Neural cell (in vitro differentiated cells): ENCODE measurements at regions not wholly inside any gene's neighbourhood (a gene's known extent, or its start where the extent isn't known, plus 50 kb on each side); places are given as distances from the start of the nearest gene placed in this dataset.

Experiments
- H2AFZ ChIP-seq: fragments of 200-600, 300-800 bp; sonication (generic), shearing (Covaris generic); 2 replicates; pipeline ENCODE4 v1.6.0; 2014; ENCODE audit warnings: low read depth, mild to moderate bottlenecking, antibody characterized with exemption, low read length, moderate library complexity
- H3F3A ChIP-seq: fragments of 200-600 bp; shearing (Covaris generic); 2 replicates; pipeline ENCODE4 v1.6.1; 2016; ENCODE audit warnings: mild to moderate bottlenecking, moderate library complexity, mixed read lengths, antibody characterized with exemption, low read length; ENCODE audit not compliant: insufficient read depth, poor library complexity, severe bottlenecking
- H3K27ac ChIP-seq: fragments of 200-600, 300-800 bp; sonication (generic), shearing (Covaris generic); 2 replicates; pipeline ENCODE4 v1.5.1; 2014; ENCODE audit warnings: mild to moderate bottlenecking, low read length, moderate library complexity
- H3K27me3 ChIP-seq: fragments of 300-800, 200-600 bp; sonication (generic), shearing (Covaris generic); 2 replicates; pipeline ENCODE4 v1.6.0; 2014; ENCODE audit warnings: mild to moderate bottlenecking, low read depth, low read length, moderate library complexity; ENCODE audit not compliant: insufficient read depth
- H3K36me3 ChIP-seq: fragments of 300-800, 200-600 bp; sonication (generic), shearing (Covaris generic); 2 replicates; pipeline ENCODE4 v1.5.1; 2014; ENCODE audit warnings: mild to moderate bottlenecking, antibody characterized with exemption, low read length, moderate library complexity; ENCODE audit not compliant: insufficient read depth
- H3K4me2 ChIP-seq: fragments of 300-800, 200-600 bp; sonication (generic), shearing (Covaris generic); 2 replicates; pipeline ENCODE4 v1.6.0; 2014; ENCODE audit warnings: mild to moderate bottlenecking, low read length
- H3K4me3 ChIP-seq: fragments of 300-800, 200-600 bp; sonication (generic), shearing (Covaris generic); 2 replicates; pipeline ENCODE4 v1.5.1; 2014; ENCODE audit warnings: mild to moderate bottlenecking, low read length, moderate library complexity
- H3K79me2 ChIP-seq: fragments of 200-600 bp; shearing (Covaris generic); replicated peaks from 2 replicates; pipeline ENCODE4 v1.6.0; 2014; ENCODE audit warnings: mild to moderate bottlenecking, low read length, moderate library complexity; ENCODE audit not compliant: insufficient read depth
- H3K9ac ChIP-seq: fragments of 300-800, 200-600 bp; sonication (generic), shearing (Covaris generic); 2 replicates; pipeline ENCODE4 v1.6.1; 2016; ENCODE audit warnings: mild to moderate bottlenecking, low read length, mixed read lengths
- H3K9me2 ChIP-seq: fragments of 200-600 bp; shearing (Covaris generic); 2 replicates; pipeline ENCODE4 v1.6.1; 2016; ENCODE audit warnings: mild to moderate bottlenecking, low read length, mixed read lengths; ENCODE audit not compliant: insufficient read depth
- H3K9me3 ChIP-seq: fragments of 200-600, 300-800 bp; sonication (generic), shearing (Covaris generic); 2 replicates; pipeline ENCODE4 v1.6.1; 2016; ENCODE audit warnings: mild to moderate bottlenecking, mixed run types, low read length, moderate library complexity, mixed read lengths
- H4K20me1 ChIP-seq: fragments of 200-600 bp; shearing (Covaris generic); 2 replicates; pipeline ENCODE4 v1.6.1; 2016; ENCODE audit warnings: mild to moderate bottlenecking, mixed run types; ENCODE audit not compliant: insufficient read depth
- CTCF ChIP-seq: fragments of 450-650 bp; IDR thresholded peaks from 2 replicates; pipeline ENCODE4 v1.5.1; 2014; ENCODE audit warnings: antibody characterized with exemption, mild to moderate bottlenecking, moderate library complexity; ENCODE audit not compliant: poor library complexity, severe bottlenecking
- EP300 ChIP-seq: fragments of 450-650 bp; conservative IDR thresholded peaks from 2 replicates; pipeline ENCODE4 v1.6.1; 2014; ENCODE audit warnings: antibody characterized with exemption, mild to moderate bottlenecking, moderate library complexity; ENCODE audit not compliant: poor library complexity, severe bottlenecking
- EZH2 ChIP-seq: fragments of 200-600, 300-800 bp; shearing (Covaris generic), sonication (generic); IDR thresholded peaks from 2 replicates; pipeline ENCODE4 v1.6.1; 2014; ENCODE audit warnings: antibody characterized with exemption, low read length, borderline replicate concordance, mild to moderate bottlenecking; ENCODE audit not compliant: insufficient read depth, poor library complexity, severe bottlenecking
- MXI1 ChIP-seq: fragments of 450-650 bp; conservative IDR thresholded peaks from 2 replicates; pipeline ENCODE4 v1.6.1; 2014; ENCODE audit warnings: antibody characterized with exemption, mild to moderate bottlenecking; ENCODE audit not compliant: poor library complexity, severe bottlenecking
- POLR2AphosphoS5 ChIP-seq: IDR thresholded peaks from 2 replicates; pipeline ENCODE4 v1.6.1; 2012
- RAD21 ChIP-seq: fragments of 450-650 bp; conservative IDR thresholded peaks from 2 replicates; pipeline ENCODE4 v1.6.1; 2014; ENCODE audit warnings: antibody characterized with exemption, mild to moderate bottlenecking, moderate library complexity
- REST ChIP-seq: IDR thresholded peaks from 2 replicates; pipeline ENCODE4 v1.6.1; 2012; ENCODE audit warnings: borderline replicate concordance
- SMC3 ChIP-seq: fragments of 450-650 bp; conservative IDR thresholded peaks from 2 replicates; pipeline ENCODE4 v1.6.1; 2014; ENCODE audit warnings: antibody characterized with exemption, mild to moderate bottlenecking, moderate library complexity; ENCODE audit not compliant: poor library complexity
- TAF1 ChIP-seq: IDR thresholded peaks from 2 replicates; pipeline ENCODE4 v1.6.1; 2012; ENCODE audit warnings: low read depth

- Histone ChIP-seq H3K9me2 (no peaks in the 10 kb centered on the region), H3K4me3 (peak overlapping the region; percentile 8), H3K36me3 (no peaks in the 10 kb centered on the region), H3K27ac (peak overlapping the region; percentile 11), H3K9ac (no peak overlapping the region), H3K79me2 (no peaks in the 10 kb centered on the region), H2AFZ (no peak overlapping the region), H3K9me3 (no peaks in the 10 kb centered on the region), H3F3A (no peaks in the 10 kb centered on the region), H3K27me3 (no peaks in the 10 kb centered on the region), H3K4me2 (no peak overlapping the region), H4K20me1 (no peaks in the 10 kb centered on the region)
- no peak for TF ChIP-seq MXI1
- TF ChIP-seq POLR2AphosphoS5, result peak; percentile 58
- peak; percentile 29 for TF ChIP-seq EP300
These were observed 555.3 kb upstream of the CELF2 start for GRCh38 chr10:10462151-10462941.

GRCh38 chr10:10471758-10472157 lies 545.9 kb upstream of the CELF2 start:
- H3K4me3 ChIP-seq, result no peak overlapping the region
- H3K4me2 ChIP-seq, result no peak overlapping the region
- no peaks in the 10 kb centered on the region for H3F3A ChIP-seq
- H3K9ac ChIP-seq, result no peak overlapping the region
- no peaks in the 10 kb centered on the region for H4K20me1 ChIP-seq
- TF ChIP-seq SMC3, result no peak
- TF ChIP-seq REST, result no peak
- no peak for TF ChIP-seq EZH2
- no peak for TF ChIP-seq TAF1
- no peak for TF ChIP-seq MXI1
- no peak for TF ChIP-seq RAD21
- no peaks in the 10 kb centered on the region for H3K9me2 ChIP-seq
- no peak overlapping the region for H2AFZ ChIP-seq
- H3K36me3 ChIP-seq, result no peaks in the 10 kb centered on the region
- no peaks in the 10 kb centered on the region for H3K79me2 ChIP-seq
- H3K9me3 ChIP-seq, result no peaks in the 10 kb centered on the region
- H3K27ac ChIP-seq, result no peak overlapping the region
- H3K27me3 ChIP-seq, result no peaks in the 10 kb centered on the region

GRCh38 chr10:10475812-10476211 lies 541.9 kb upstream of the CELF2 start:
- Histone ChIP-seq H3K27ac (no peak overlapping the region), H3K27me3 (no peaks in the 10 kb centered on the region), H3K9me2 (no peaks in the 10 kb centered on the region), H3F3A (no peaks in the 10 kb centered on the region), H3K9ac (no peak overlapping the region), H3K4me2 (no peak overlapping the region), H2AFZ (no peak overlapping the region), H3K4me3 (no peak overlapping the region), H3K36me3 (no peaks in the 10 kb centered on the region), H3K79me2 (no peaks in the 10 kb centered on the region), H3K9me3 (no peaks in the 10 kb centered on the region), H4K20me1 (no peaks in the 10 kb centered on the region)
- TF ChIP-seq RAD21 (no peak), CTCF (no peak), EP300 (no peak), REST (no peak), MXI1 (no peak), SMC3 (no peak), TAF1 (no peak), POLR2AphosphoS5 (no peak), EZH2 (no peak)
